Astrocyte (in vitro differentiated cells and primary cell): ENCODE measurements at regions not wholly inside any gene's neighbourhood (a gene's known extent, or its start where the extent isn't known, plus 50 kb on each side); places are given as distances from the start of the nearest gene placed in this dataset.

Experiments used
- DNase-seq: peaks from one replicate; pipeline ENCODE4 v3.0.0-alpha.2; 2010; ENCODE audit warnings: low read depth
- FAIRE-seq: peaks from 2 replicates; lab custom pipeline; 2011; peaks lifted over from hg19 to GRCh38; lab: Jason Lieb, UNC
- H2AFZ ChIP-seq: 2 replicates; pipeline ENCODE4 v1.6.0; 2012; ENCODE audit warnings: low read depth, low read length, inconsistent platforms
- H3K27ac ChIP-seq: 2 replicates; pipeline ENCODE4 v1.5.1; 2011; ENCODE audit warnings: low read depth, low read length, inconsistent platforms
- H3K27me3 ChIP-seq: 2 replicates; pipeline ENCODE4 v1.6.0; 2011; ENCODE audit warnings: low read length, inconsistent platforms; ENCODE audit not compliant: insufficient read depth
- H3K36me3 ChIP-seq: 2 replicates; pipeline ENCODE4 v1.5.1; 2011; ENCODE audit warnings: low read length, inconsistent platforms; ENCODE audit not compliant: insufficient read depth
- H3K4me1 ChIP-seq: 2 replicates; pipeline ENCODE4 v1.5.1; 2011; ENCODE audit warnings: low read length, inconsistent platforms; ENCODE audit not compliant: insufficient read depth
- H3K4me2 ChIP-seq: 2 replicates; pipeline ENCODE4 v1.6.0; 2012; ENCODE audit warnings: low read length, inconsistent platforms
- H3K4me3 ChIP-seq: 2 replicates; pipeline ENCODE4 v1.5.1; 2011; ENCODE audit warnings: low read depth, mild to moderate bottlenecking, low read length, inconsistent platforms; ENCODE audit not compliant: insufficient read depth
- H3K79me2 ChIP-seq: 2 replicates; pipeline ENCODE4 v1.6.0; 2012; ENCODE audit warnings: mild to moderate bottlenecking, low read length, inconsistent platforms; ENCODE audit not compliant: insufficient read depth
- H3K9ac ChIP-seq: 2 replicates; pipeline ENCODE4 v1.6.0; 2012; ENCODE audit warnings: mild to moderate bottlenecking, low read length, inconsistent platforms
- H3K9me3 ChIP-seq: 2 replicates; pipeline ENCODE4 v1.5.1; 2012; ENCODE audit warnings: low read depth, mild to moderate bottlenecking, low read length, inconsistent platforms; ENCODE audit not compliant: insufficient read depth
- H4K20me1 ChIP-seq: 2 replicates; pipeline ENCODE4 v1.6.0; 2012; ENCODE audit warnings: low read length, inconsistent platforms; ENCODE audit not compliant: insufficient read depth
- H3K27ac Mint-ChIP-seq: one replicate; pipeline ENCODE4 v1.8.0; 2021; ENCODE audit warnings: mild to moderate bottlenecking, mixed read lengths; ENCODE audit not compliant: unreplicated experiment
- H3K27me3 Mint-ChIP-seq: one replicate; pipeline ENCODE4 v1.8.0; 2021; ENCODE audit warnings: low read depth, mixed read lengths; ENCODE audit not compliant: unreplicated experiment
- H3K36me3 Mint-ChIP-seq: one replicate; pipeline ENCODE4 v1.8.0; 2021; ENCODE audit warnings: low read depth, mixed read lengths; ENCODE audit not compliant: unreplicated experiment
- H3K4me1 Mint-ChIP-seq: one replicate; pipeline ENCODE4 v1.8.0; 2021; ENCODE audit warnings: low read depth, mixed read lengths; ENCODE audit not compliant: unreplicated experiment
- H3K4me3 Mint-ChIP-seq: one replicate; pipeline ENCODE4 v1.8.0; 2021; ENCODE audit warnings: mild to moderate bottlenecking, moderate library complexity, mixed read lengths; ENCODE audit not compliant: unreplicated experiment
- H3K9me3 Mint-ChIP-seq: one replicate; pipeline ENCODE4 v1.8.0; 2021; ENCODE audit warnings: mild to moderate bottlenecking, mixed read lengths; ENCODE audit not compliant: unreplicated experiment
- EZH2 ChIP-seq: IDR thresholded peaks from 2 replicates; pipeline ENCODE4 v1.6.1; 2012; ENCODE audit warnings: mild to moderate bottlenecking, low read length, inconsistent platforms; ENCODE audit not compliant: insufficient read depth
- TF ChIP-seq, protein P1 (sequence below): IDR thresholded peaks from 2 replicates; pipeline ENCODE4 v1.5.1; 2011; ENCODE audit warnings: low read depth, mild to moderate bottlenecking, inconsistent platforms, low read length, moderate library complexity; ENCODE audit not compliant: insufficient read depth

DNA sequence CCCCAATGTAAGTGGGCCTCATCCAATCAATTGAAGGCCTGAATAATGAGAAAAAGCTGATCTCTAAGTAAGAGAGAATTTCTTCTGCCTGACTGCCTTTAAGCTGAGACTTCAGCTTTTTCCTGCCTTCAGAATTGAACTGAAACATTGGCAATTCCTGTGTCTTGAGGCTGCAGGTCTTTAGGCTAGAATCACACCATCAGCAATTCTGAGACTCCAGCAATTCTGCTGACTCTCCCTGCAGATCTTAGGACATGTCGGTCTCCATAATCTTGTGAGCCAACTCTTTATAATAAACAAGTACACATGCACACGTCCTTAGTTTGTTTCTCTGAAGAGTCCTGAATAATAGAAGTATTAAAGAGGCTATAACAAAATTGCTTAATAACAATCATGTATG lies 209.1 kb downstream of the FSIP2 start:
- DNase-seq: no peak
- no peak overlapping the region for H2AFZ ChIP-seq
- H3K9me3 ChIP-seq: peaks cover 2% of the 10 kb centered on the region
- FAIRE-seq: no peak
- no peak overlapping the region for H3K4me2 ChIP-seq
- H3K4me3 ChIP-seq: no peak overlapping the region
- Mint-ChIP-seq H3K27me3 (no peaks in the 10 kb centered on the region), H3K4me3 (no peak overlapping the region), H3K4me1 (no peaks in the 10 kb centered on the region), H3K27ac (no peak overlapping the region), H3K36me3 (no peaks in the 10 kb centered on the region), H3K9me3 (peaks cover 4% of the 10 kb centered on the region)
- H3K9ac ChIP-seq: no peak overlapping the region
- H3K79me2 ChIP-seq: no peaks in the 10 kb centered on the region
- no peaks in the 10 kb centered on the region for H3K27me3 ChIP-seq
- no peaks in the 10 kb centered on the region for H3K4me1 ChIP-seq
- TF ChIP-seq, protein P1, sequence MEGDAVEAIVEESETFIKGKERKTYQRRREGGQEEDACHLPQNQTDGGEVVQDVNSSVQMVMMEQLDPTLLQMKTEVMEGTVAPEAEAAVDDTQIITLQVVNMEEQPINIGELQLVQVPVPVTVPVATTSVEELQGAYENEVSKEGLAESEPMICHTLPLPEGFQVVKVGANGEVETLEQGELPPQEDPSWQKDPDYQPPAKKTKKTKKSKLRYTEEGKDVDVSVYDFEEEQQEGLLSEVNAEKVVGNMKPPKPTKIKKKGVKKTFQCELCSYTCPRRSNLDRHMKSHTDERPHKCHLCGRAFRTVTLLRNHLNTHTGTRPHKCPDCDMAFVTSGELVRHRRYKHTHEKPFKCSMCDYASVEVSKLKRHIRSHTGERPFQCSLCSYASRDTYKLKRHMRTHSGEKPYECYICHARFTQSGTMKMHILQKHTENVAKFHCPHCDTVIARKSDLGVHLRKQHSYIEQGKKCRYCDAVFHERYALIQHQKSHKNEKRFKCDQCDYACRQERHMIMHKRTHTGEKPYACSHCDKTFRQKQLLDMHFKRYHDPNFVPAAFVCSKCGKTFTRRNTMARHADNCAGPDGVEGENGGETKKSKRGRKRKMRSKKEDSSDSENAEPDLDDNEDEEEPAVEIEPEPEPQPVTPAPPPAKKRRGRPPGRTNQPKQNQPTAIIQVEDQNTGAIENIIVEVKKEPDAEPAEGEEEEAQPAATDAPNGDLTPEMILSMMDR: no peak
- no peak for TF ChIP-seq EZH2
- H4K20me1 ChIP-seq: no peaks in the 10 kb centered on the region
- H3K36me3 ChIP-seq: no peaks in the 10 kb centered on the region
- H3K27ac ChIP-seq: no peak overlapping the region

DNA sequence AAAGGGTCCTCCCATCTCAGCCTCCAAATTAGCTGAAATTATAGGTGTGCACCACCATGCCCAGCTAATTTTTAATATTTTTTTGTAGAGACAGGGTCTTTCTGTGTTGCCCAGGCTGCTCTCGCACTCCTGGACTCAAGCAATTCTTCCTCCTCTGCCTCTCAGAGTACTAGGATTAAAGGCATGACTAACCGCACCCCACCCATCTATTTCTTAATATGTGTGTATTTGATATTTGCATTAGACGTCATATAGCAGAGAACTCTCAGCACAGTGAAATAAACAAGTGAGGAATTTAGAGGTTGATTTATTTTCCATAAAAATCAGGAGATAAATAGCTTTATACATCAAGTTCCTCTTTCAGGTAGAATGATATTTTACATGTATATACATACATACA lies 213.5 kb downstream of the FSIP2 start:
- Histone ChIP-seq H3K9ac (no peak overlapping the region), H2AFZ (no peak overlapping the region), H3K27ac (no peak overlapping the region), H3K27me3 (no peaks in the 10 kb centered on the region), H3K9me3 (no peaks in the 10 kb centered on the region), H3K79me2 (no peaks in the 10 kb centered on the region), H3K4me1 (no peaks in the 10 kb centered on the region), H3K4me2 (no peak overlapping the region), H4K20me1 (no peaks in the 10 kb centered on the region), H3K36me3 (no peaks in the 10 kb centered on the region), H3K4me3 (no peak overlapping the region)
- H3K4me3 Mint-ChIP-seq: no peak overlapping the region
- H3K36me3 Mint-ChIP-seq: no peaks in the 10 kb centered on the region
- no peaks in the 10 kb centered on the region for H3K27me3 Mint-ChIP-seq
- H3K9me3 Mint-ChIP-seq: no peaks in the 10 kb centered on the region
- H3K27ac Mint-ChIP-seq: no peak overlapping the region
- TF ChIP-seq, protein P1: no peak
- TF ChIP-seq EZH2: no peak
- DNase-seq: no peak
- FAIRE-seq: no peak
- H3K4me1 Mint-ChIP-seq: no peaks in the 10 kb centered on the region

DNA sequence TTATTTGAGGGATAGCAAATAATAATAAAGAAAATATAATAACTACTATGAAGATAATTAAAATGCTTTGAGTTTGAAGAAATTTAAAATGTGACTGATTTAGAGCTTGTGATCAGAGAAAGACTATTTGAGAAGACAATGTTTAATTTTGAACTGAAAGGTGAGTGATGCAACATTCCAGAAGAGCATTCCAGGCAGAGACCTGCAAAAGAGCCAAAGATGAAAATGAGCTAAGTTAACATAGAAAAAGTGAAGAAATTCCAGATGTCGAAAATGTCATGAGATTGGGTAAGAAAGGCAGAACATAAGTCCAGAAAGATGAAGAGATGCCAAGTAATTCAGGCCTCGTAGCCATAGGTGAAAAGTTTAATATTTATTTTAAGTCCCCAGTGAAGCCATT lies 215.8 kb downstream of the FSIP2 start:
- TF ChIP-seq, protein P1: no peak
- no peak for TF ChIP-seq EZH2
- H3K27ac ChIP-seq: no peak overlapping the region
- no peaks in the 10 kb centered on the region for H3K36me3 Mint-ChIP-seq
- H3K4me1 ChIP-seq: no peaks in the 10 kb centered on the region
- FAIRE-seq (no peak), DNase-seq (no peak)
- H3K4me2 ChIP-seq: no peak overlapping the region
- no peaks in the 10 kb centered on the region for H3K36me3 ChIP-seq
- no peaks in the 10 kb centered on the region for H3K9me3 Mint-ChIP-seq
- H3K9ac ChIP-seq: no peak overlapping the region
- no peak overlapping the region for H2AFZ ChIP-seq
- H3K27ac Mint-ChIP-seq: no peak overlapping the region
- H4K20me1 ChIP-seq: no peaks in the 10 kb centered on the region
- H3K9me3 ChIP-seq: no peaks in the 10 kb centered on the region
- H3K4me1 Mint-ChIP-seq: no peaks in the 10 kb centered on the region
- no peak overlapping the region for H3K4me3 Mint-ChIP-seq
- no peaks in the 10 kb centered on the region for H3K27me3 ChIP-seq
- no peaks in the 10 kb centered on the region for H3K79me2 ChIP-seq
- H3K4me3 ChIP-seq: no peak overlapping the region
- H3K27me3 Mint-ChIP-seq: no peaks in the 10 kb centered on the region
